OCI-LY1 (cell line): ENCODE measurements at regions not wholly inside any gene's neighbourhood (a gene's known extent, or its start where the extent isn't known, plus 50 kb on each side); places are given as distances from the start of the nearest gene placed in this dataset.

ENCODE experiments used
- CTCF ChIP-seq: fragments of 200-600 bp; sonication (generic), shearing (Covaris generic); IDR thresholded peaks from 2 replicates; pipeline ENCODE4 v1.5.1; 2017; ENCODE audit warnings: mild to moderate bottlenecking, antibody characterized with exemption, low read length, moderate library complexity, mixed read lengths
- EZH2 ChIP-seq: fragments of 200-600 bp; sonication (generic), shearing (Covaris generic); IDR thresholded peaks from 2 replicates; pipeline ENCODE4 v1.8.0; 2017; ENCODE audit warnings: borderline replicate concordance, mixed run types, mild to moderate bottlenecking, antibody characterized with exemption, low read length, moderate library complexity, mixed read lengths

- TF ChIP-seq EZH2, result no peak
- TF ChIP-seq CTCF, result no peak
These were observed 164.1 kb upstream of the PELI2 start for GRCh38 chr14:55954108-55954507.
